ENCODE measurements at regions not wholly inside any gene's neighbourhood (a gene's known extent, or its start where the extent isn't known, plus 50 kb on each side); places are given as distances from the start of the nearest gene placed in this dataset.

- no peaks in the 10 kb centered on the region for H3K36me3 ChIP-seq (ENCODE audit: insufficient read depth)
- H3K27ac ChIP-seq = no peak overlapping the region
- TF ChIP-seq CTCF (conservative IDR thresholded peaks at IDR 0.05; ENCODE audit: low read depth, low read length) = no peak
Observed at GRCh38 chr9:16145196-16145950, 592.5 kb downstream of the CCDC171 start.

GRCh38 chr9:16147726-16148125, 594.9 kb downstream of the CCDC171 start:
- Histone ChIP-seq H3K9ac (no peak overlapping the region), H3K36me3 (ENCODE audit: insufficient read depth) (no peaks in the 10 kb centered on the region), H3K79me2 (ENCODE audit: insufficient read depth, low read depth) (no peaks in the 10 kb centered on the region), H3K4me2 (no peak overlapping the region), H3K27me3 (ENCODE audit: insufficient read depth, low read depth) (no peaks in the 10 kb centered on the region), H2AFZ (ENCODE audit: low read depth) (no peak overlapping the region), H3K27ac (no peak overlapping the region), H3K4me3 (IDR thresholded peaks at IDR 0.05; ENCODE audit: insufficient read depth, low read depth, low read length) (no peak overlapping the region), H3K4me1 (ENCODE audit: low read depth, poor library complexity, severe bottlenecking) (no peaks in the 10 kb centered on the region), H4K20me1 (ENCODE audit: insufficient read depth) (no peaks in the 10 kb centered on the region)
- no peak for TF ChIP-seq CTCF (conservative IDR thresholded peaks at IDR 0.05; ENCODE audit: low read depth, low read length)

More at GRCh38 chr9:16145196-16145950, 592.5 kb downstream of the CCDC171 start:
- no peak overlapping the region for H3K9ac ChIP-seq
- H3K27me3 ChIP-seq (ENCODE audit: insufficient read depth, low read depth) = no peaks in the 10 kb centered on the region
- H4K20me1 ChIP-seq (ENCODE audit: insufficient read depth) = no peaks in the 10 kb centered on the region
- no peak overlapping the region for H3K4me2 ChIP-seq
- no peaks in the 10 kb centered on the region for H3K4me1 ChIP-seq (ENCODE audit: low read depth, poor library complexity, severe bottlenecking)
- H2AFZ ChIP-seq (ENCODE audit: low read depth) = no peak overlapping the region
- no peak overlapping the region for H3K4me3 ChIP-seq (IDR thresholded peaks at IDR 0.05; ENCODE audit: insufficient read depth, low read depth, low read length)
- H3K79me2 ChIP-seq (ENCODE audit: insufficient read depth, low read depth) = no peaks in the 10 kb centered on the region

GRCh38 chr9:16150501-16150900, 597.7 kb downstream of the CCDC171 start:
- Histone ChIP-seq H3K9ac (no peak overlapping the region), H3K79me2 (ENCODE audit: insufficient read depth, low read depth) (no peaks in the 10 kb centered on the region), H2AFZ (ENCODE audit: low read depth) (no peak overlapping the region), H3K4me1 (ENCODE audit: low read depth, poor library complexity, severe bottlenecking) (peaks cover 10% of the 10 kb centered on the region), H3K4me2 (no peak overlapping the region), H3K36me3 (ENCODE audit: insufficient read depth) (no peaks in the 10 kb centered on the region), H3K27me3 (ENCODE audit: insufficient read depth, low read depth) (no peaks in the 10 kb centered on the region), H3K4me3 (IDR thresholded peaks at IDR 0.05; ENCODE audit: insufficient read depth, low read depth, low read length) (no peak overlapping the region), H4K20me1 (ENCODE audit: insufficient read depth) (no peaks in the 10 kb centered on the region), H3K27ac (no peak overlapping the region)
- no peak for TF ChIP-seq CTCF (conservative IDR thresholded peaks at IDR 0.05; ENCODE audit: low read depth, low read length)

- TF ChIP-seq CTCF (conservative IDR thresholded peaks at IDR 0.05; ENCODE audit: low read depth, low read length) = no peak
Observed at GRCh38 chr9:16150938-16151650, 598.3 kb downstream of the CCDC171 start.

More at GRCh38 chr9:16150938-16151650, 598.3 kb downstream of the CCDC171 start:
- H3K4me3 ChIP-seq (IDR thresholded peaks at IDR 0.05; ENCODE audit: insufficient read depth, low read depth, low read length) = no peak overlapping the region
- no peaks in the 10 kb centered on the region for H3K27me3 ChIP-seq (ENCODE audit: insufficient read depth, low read depth)
- no peak overlapping the region for H2AFZ ChIP-seq (ENCODE audit: low read depth)
- no peak overlapping the region for H3K9ac ChIP-seq
- H3K27ac ChIP-seq = no peak overlapping the region
- H3K79me2 ChIP-seq (ENCODE audit: insufficient read depth, low read depth) = no peaks in the 10 kb centered on the region
- H3K36me3 ChIP-seq (ENCODE audit: insufficient read depth) = no peaks in the 10 kb centered on the region
- H4K20me1 ChIP-seq (ENCODE audit: insufficient read depth) = no peaks in the 10 kb centered on the region
- H3K4me2 ChIP-seq = no peak overlapping the region
- H3K4me1 ChIP-seq (ENCODE audit: low read depth, poor library complexity, severe bottlenecking) = peaks cover 10% of the 10 kb centered on the region

Measured in KMS-11 (cell line).